SU-DHL-6 (cell line): ENCODE measurements at regions not wholly inside any gene's neighbourhood (a gene's known extent, or its start where the extent isn't known, plus 50 kb on each side); places are given as distances from the start of the nearest gene placed in this dataset.

Experiments used
- CTCF ChIP-seq: fragments of 200-600 bp; sonication (generic); IDR thresholded peaks from one replicate; pipeline ENCODE4 v1.5.1; 2017; ENCODE audit warnings: antibody characterized with exemption, mild to moderate bottlenecking, low read length, moderate library complexity; ENCODE audit not compliant: insufficient read depth, poor library complexity, severe bottlenecking
- EZH2phosphoT487 ChIP-seq: fragments of 200-600 bp; sonication (generic), shearing (Covaris generic); conservative IDR thresholded peaks from 2 replicates; pipeline ENCODE4 v1.6.1; 2018; ENCODE audit warnings: mild to moderate bottlenecking, antibody characterized with exemption, low read length, moderate library complexity, mixed read lengths

GRCh38 chr5:17801595-17801994, 167.3 kb downstream of the TAF11L14 start:
- TF ChIP-seq CTCF (no peak), EZH2phosphoT487 (no peak)
